Neuronal stem cell (in vitro differentiated cells): ENCODE measurements at regions not wholly inside any gene's neighbourhood (a gene's known extent, or its start where the extent isn't known, plus 50 kb on each side); places are given as distances from the start of the nearest gene placed in this dataset.

Experiments
- DNase-seq: peaks from one replicate; pipeline ENCODE4 v3.0.0-alpha.2; 2013; ENCODE audit warnings: low spot score
- H2AFZ ChIP-seq: one replicate; pipeline ENCODE4 v1.6.1; 2013; ENCODE audit warnings: mild to moderate bottlenecking, low read length, inconsistent platforms
- H2AK5ac ChIP-seq: 2 replicates; pipeline ENCODE4 v1.6.1; 2013; ENCODE audit warnings: low read depth, mild to moderate bottlenecking, inconsistent platforms, low read length, moderate library complexity, mixed read lengths
- H2BK120ac ChIP-seq: 2 replicates; pipeline ENCODE4 v1.6.1; 2013; ENCODE audit warnings: low read depth, mild to moderate bottlenecking, inconsistent platforms, low read length, moderate library complexity, mixed read lengths
- H2BK12ac ChIP-seq: one replicate; pipeline ENCODE4 v1.6.1; 2013; ENCODE audit warnings: low read length, inconsistent platforms
- H2BK15ac ChIP-seq: 2 replicates; pipeline ENCODE4 v1.6.1; 2013; ENCODE audit warnings: mild to moderate bottlenecking, low read length, inconsistent platforms, mixed read lengths
- H2BK5ac ChIP-seq: one replicate; pipeline ENCODE4 v1.6.1; 2013; ENCODE audit warnings: inconsistent platforms, mild to moderate bottlenecking, low read length, moderate library complexity
- H3K14ac ChIP-seq: one replicate; pipeline ENCODE4 v1.6.1; 2013; ENCODE audit warnings: low read length, inconsistent platforms
- H3K18ac ChIP-seq: 2 replicates; pipeline ENCODE4 v1.6.1; 2013; ENCODE audit warnings: low read length, inconsistent platforms
- H3K23ac ChIP-seq: 2 replicates; pipeline ENCODE4 v1.6.1; 2013; ENCODE audit warnings: low read depth, mild to moderate bottlenecking, mixed read lengths, low read length, inconsistent platforms; ENCODE audit not compliant: poor library complexity
- H3K27ac ChIP-seq: replicated peaks from 3 replicates; pipeline ENCODE4 v1.5.1; 2013; ENCODE audit warnings: low read length, inconsistent platforms
- H3K27me3 ChIP-seq, 3 experiments: 2 replicates each; pipeline ENCODE4 v1.6.1; 2013; ENCODE audit warnings: low read length in 3 of 3, mild to moderate bottlenecking in 2 of 3, inconsistent platforms in 1 of 3, low read depth in 1 of 3, mixed read lengths in 1 of 3, moderate library complexity in 1 of 3; ENCODE audit not compliant: control insufficient read depth in 3 of 3, insufficient read depth in 3 of 3
- H3K36me3 ChIP-seq, 2 donors: replicated peaks in 1 of 2; 2 replicates each; pipeline ENCODE4 v1.6.1; 2013; ENCODE audit warnings: low read length in 2 of 2; ENCODE audit not compliant: control insufficient read depth in 2 of 2, insufficient read depth in 2 of 2
- H3K4ac ChIP-seq: 2 replicates; pipeline ENCODE4 v1.6.1; 2013; ENCODE audit warnings: inconsistent platforms, mild to moderate bottlenecking, low read length, moderate library complexity
- H3K4me1 ChIP-seq, 2 donors: 1 replicate in 1 of 2; 2 replicates in 1 of 2; pipeline ENCODE4 v1.6.1; 2013; ENCODE audit warnings: low read length in 2 of 2, low read depth in 1 of 2; ENCODE audit not compliant: control insufficient read depth in 2 of 2, insufficient read depth in 1 of 2
- H3K4me2 ChIP-seq: one replicate; pipeline ENCODE4 v1.6.1; 2013; ENCODE audit warnings: mild to moderate bottlenecking, low read length, inconsistent platforms; ENCODE audit not compliant: insufficient read depth, poor library complexity, severe bottlenecking
- H3K4me3 ChIP-seq, 2 donors: 2 replicates each; pipeline ENCODE4 v1.5.1; 2013; ENCODE audit warnings: low read length in 2 of 2, mild to moderate bottlenecking in 2 of 2, inconsistent platforms in 1 of 2, moderate library complexity in 1 of 2
- H3K79me1 ChIP-seq: one replicate; pipeline ENCODE4 v1.6.1; 2013; ENCODE audit warnings: low read depth, mild to moderate bottlenecking, inconsistent platforms, low read length, moderate library complexity
- H3K9ac ChIP-seq: one replicate; pipeline ENCODE4 v1.6.1; 2013; ENCODE audit warnings: mild to moderate bottlenecking, low read depth, low read length, inconsistent platforms; ENCODE audit not compliant: poor library complexity
- H3K9me3 ChIP-seq, 2 donors: replicated peaks in 1 of 2; 2 replicates each; pipeline versions ENCODE3 to v1.6.1; 2013; ENCODE audit warnings: low read length in 2 of 2, mild to moderate bottlenecking in 2 of 2, inconsistent platforms in 1 of 2, low read depth in 1 of 2, mixed read lengths in 1 of 2, moderate library complexity in 1 of 2; ENCODE audit not compliant: control insufficient read depth in 2 of 2, insufficient read depth in 1 of 2
- H4K8ac ChIP-seq: one replicate; pipeline ENCODE4 v1.6.1; 2013; ENCODE audit warnings: low read depth, mild to moderate bottlenecking, inconsistent platforms, low read length, moderate library complexity
- H4K91ac ChIP-seq: one replicate; pipeline ENCODE4 v1.6.1; 2013; ENCODE audit warnings: low read length, low read depth, mild to moderate bottlenecking, inconsistent platforms; ENCODE audit not compliant: poor library complexity
- WGBS, 2 donors: extraction: QIAGEN DNeasy Blood & Tissue Kit; methylation state at CpG; one replicate each; pipeline ENCODE4 v1.1.7; 2013; ENCODE audit warnings: missing lambda C conversion rate in 2 of 2, mixed read lengths in 1 of 2; ENCODE audit not compliant: insufficient read length in 2 of 2, insufficient replicate concordance in 1 of 2; ENCODE audit errors: extremely low coverage in 2 of 2; 5-methylcytosine and 5-hydroxymethylcytosine counted together

- no peak for DNase-seq
- no peak overlapping the region for H4K91ac ChIP-seq
- H2AK5ac ChIP-seq: no peak overlapping the region
- H3K4me3 ChIP-seq: no peak overlapping the region
- WGBS, 2 donors: no CpG with 5 or more reads among the region's 7 CpGs
- no peak overlapping the region for H2AFZ ChIP-seq
- peaks cover 0 to under 1% of the 10 kb centered on the region in 2 donors for H3K4me1 ChIP-seq
- H3K18ac ChIP-seq: no peak overlapping the region
- H3K9me3 ChIP-seq: peaks cover 0 to 2% of the 10 kb centered on the region in 2 donors
- H3K14ac ChIP-seq: no peak overlapping the region
- no peak overlapping the region for H3K27ac ChIP-seq
- H3K79me1 ChIP-seq: no peaks in the 10 kb centered on the region
- H2BK15ac ChIP-seq: no peak overlapping the region
- no peak overlapping the region for H3K4me2 ChIP-seq
- no peaks in the 10 kb centered on the region for H3K36me3 ChIP-seq
- H2BK120ac ChIP-seq: no peak overlapping the region
- no peak overlapping the region for H2BK12ac ChIP-seq
- no peak overlapping the region for H2BK5ac ChIP-seq
- H4K8ac ChIP-seq: no peak overlapping the region
- no peaks in the 10 kb centered on the region for H3K27me3 ChIP-seq
- H3K9ac ChIP-seq: no peak overlapping the region
- H3K4ac ChIP-seq: no peak overlapping the region
- H3K23ac ChIP-seq: no peak overlapping the region
Measured at GRCh38 chr18:3397031-3397750, 52.8 kb upstream of the TGIF1 start.

- Histone ChIP-seq H2AFZ (no peak overlapping the region), H3K4me1 (no peaks in the 10 kb centered on the region), H3K9me3 (peaks cover 0 to 2% of the 10 kb centered on the region in 2 donors), H3K79me1 (no peaks in the 10 kb centered on the region), H3K23ac (no peak overlapping the region), H3K4ac (no peak overlapping the region), H2BK15ac (no peak overlapping the region), H2BK12ac (no peak overlapping the region), H3K27me3 (no peaks in the 10 kb centered on the region), H3K18ac (no peak overlapping the region), H3K4me3 (no peak overlapping the region), H4K8ac (no peak overlapping the region), H3K36me3 (no peaks in the 10 kb centered on the region), H2BK5ac (no peak overlapping the region), H4K91ac (no peak overlapping the region), H3K9ac (no peak overlapping the region), H3K27ac (no peak overlapping the region), H2AK5ac (no peak overlapping the region), H2BK120ac (no peak overlapping the region), H3K14ac (no peak overlapping the region), H3K4me2 (no peak overlapping the region)
- WGBS, 2 donors: no CpG with 5 or more reads among the region's 2 CpGs
- DNase-seq: no peak
Measured at GRCh38 chr18:3397786-3398185, 52.2 kb upstream of the TGIF1 start.
